Astrocyte (in vitro differentiated cells and primary cell): ENCODE measurements at regions not wholly inside any gene's neighbourhood (a gene's known extent, or its start where the extent isn't known, plus 50 kb on each side); places are given as distances from the start of the nearest gene placed in this dataset.
A peak's percentile ranks its signal among the peaks of the same experiment; 100 is the strongest.

ENCODE experiments used
- DNase-seq: peaks from one replicate; pipeline ENCODE4 v3.0.0-alpha.2; 2010; ENCODE audit warnings: low read depth
- FAIRE-seq: peaks from 2 replicates; lab custom pipeline; 2011; peaks lifted over from hg19 to GRCh38; lab: Jason Lieb, UNC
- H2AFZ ChIP-seq: 2 replicates; pipeline ENCODE4 v1.6.0; 2012; ENCODE audit warnings: low read depth, low read length, inconsistent platforms
- H3K27ac ChIP-seq: 2 replicates; pipeline ENCODE4 v1.5.1; 2011; ENCODE audit warnings: low read depth, low read length, inconsistent platforms
- H3K27me3 ChIP-seq: 2 replicates; pipeline ENCODE4 v1.6.0; 2011; ENCODE audit warnings: low read length, inconsistent platforms; ENCODE audit not compliant: insufficient read depth
- H3K36me3 ChIP-seq: 2 replicates; pipeline ENCODE4 v1.5.1; 2011; ENCODE audit warnings: low read length, inconsistent platforms; ENCODE audit not compliant: insufficient read depth
- H3K4me1 ChIP-seq: 2 replicates; pipeline ENCODE4 v1.5.1; 2011; ENCODE audit warnings: low read length, inconsistent platforms; ENCODE audit not compliant: insufficient read depth
- H3K4me2 ChIP-seq: 2 replicates; pipeline ENCODE4 v1.6.0; 2012; ENCODE audit warnings: low read length, inconsistent platforms
- H3K4me3 ChIP-seq: 2 replicates; pipeline ENCODE4 v1.5.1; 2011; ENCODE audit warnings: low read depth, mild to moderate bottlenecking, low read length, inconsistent platforms; ENCODE audit not compliant: insufficient read depth
- H3K79me2 ChIP-seq: 2 replicates; pipeline ENCODE4 v1.6.0; 2012; ENCODE audit warnings: mild to moderate bottlenecking, low read length, inconsistent platforms; ENCODE audit not compliant: insufficient read depth
- H3K9ac ChIP-seq: 2 replicates; pipeline ENCODE4 v1.6.0; 2012; ENCODE audit warnings: mild to moderate bottlenecking, low read length, inconsistent platforms
- H3K9me3 ChIP-seq: 2 replicates; pipeline ENCODE4 v1.5.1; 2012; ENCODE audit warnings: low read depth, mild to moderate bottlenecking, low read length, inconsistent platforms; ENCODE audit not compliant: insufficient read depth
- H4K20me1 ChIP-seq: 2 replicates; pipeline ENCODE4 v1.6.0; 2012; ENCODE audit warnings: low read length, inconsistent platforms; ENCODE audit not compliant: insufficient read depth
- H3K27ac Mint-ChIP-seq: one replicate; pipeline ENCODE4 v1.8.0; 2021; ENCODE audit warnings: mild to moderate bottlenecking, mixed read lengths; ENCODE audit not compliant: unreplicated experiment
- H3K27me3 Mint-ChIP-seq: one replicate; pipeline ENCODE4 v1.8.0; 2021; ENCODE audit warnings: low read depth, mixed read lengths; ENCODE audit not compliant: unreplicated experiment
- H3K36me3 Mint-ChIP-seq: one replicate; pipeline ENCODE4 v1.8.0; 2021; ENCODE audit warnings: low read depth, mixed read lengths; ENCODE audit not compliant: unreplicated experiment
- H3K4me1 Mint-ChIP-seq: one replicate; pipeline ENCODE4 v1.8.0; 2021; ENCODE audit warnings: low read depth, mixed read lengths; ENCODE audit not compliant: unreplicated experiment
- H3K4me3 Mint-ChIP-seq: one replicate; pipeline ENCODE4 v1.8.0; 2021; ENCODE audit warnings: mild to moderate bottlenecking, moderate library complexity, mixed read lengths; ENCODE audit not compliant: unreplicated experiment
- H3K9me3 Mint-ChIP-seq: one replicate; pipeline ENCODE4 v1.8.0; 2021; ENCODE audit warnings: mild to moderate bottlenecking, mixed read lengths; ENCODE audit not compliant: unreplicated experiment
- EZH2 ChIP-seq: IDR thresholded peaks from 2 replicates; pipeline ENCODE4 v1.6.1; 2012; ENCODE audit warnings: mild to moderate bottlenecking, low read length, inconsistent platforms; ENCODE audit not compliant: insufficient read depth
- TF ChIP-seq, protein P1 (sequence below): IDR thresholded peaks from 2 replicates; pipeline ENCODE4 v1.5.1; 2011; ENCODE audit warnings: low read depth, mild to moderate bottlenecking, inconsistent platforms, low read length, moderate library complexity; ENCODE audit not compliant: insufficient read depth

- no peak overlapping the region for H3K9ac ChIP-seq
- H3K36me3 ChIP-seq: no peaks in the 10 kb centered on the region
- FAIRE-seq: no peak
- H3K4me2 ChIP-seq: no peak overlapping the region
- H3K27ac ChIP-seq: no peak overlapping the region
- Mint-ChIP-seq H3K4me3 (no peak overlapping the region), H3K9me3 (no peaks in the 10 kb centered on the region), H3K4me1 (no peaks in the 10 kb centered on the region), H3K36me3 (no peaks in the 10 kb centered on the region), H3K27me3 (no peaks in the 10 kb centered on the region), H3K27ac (no peak overlapping the region)
- no peaks in the 10 kb centered on the region for H3K9me3 ChIP-seq
- TF ChIP-seq, protein P1, sequence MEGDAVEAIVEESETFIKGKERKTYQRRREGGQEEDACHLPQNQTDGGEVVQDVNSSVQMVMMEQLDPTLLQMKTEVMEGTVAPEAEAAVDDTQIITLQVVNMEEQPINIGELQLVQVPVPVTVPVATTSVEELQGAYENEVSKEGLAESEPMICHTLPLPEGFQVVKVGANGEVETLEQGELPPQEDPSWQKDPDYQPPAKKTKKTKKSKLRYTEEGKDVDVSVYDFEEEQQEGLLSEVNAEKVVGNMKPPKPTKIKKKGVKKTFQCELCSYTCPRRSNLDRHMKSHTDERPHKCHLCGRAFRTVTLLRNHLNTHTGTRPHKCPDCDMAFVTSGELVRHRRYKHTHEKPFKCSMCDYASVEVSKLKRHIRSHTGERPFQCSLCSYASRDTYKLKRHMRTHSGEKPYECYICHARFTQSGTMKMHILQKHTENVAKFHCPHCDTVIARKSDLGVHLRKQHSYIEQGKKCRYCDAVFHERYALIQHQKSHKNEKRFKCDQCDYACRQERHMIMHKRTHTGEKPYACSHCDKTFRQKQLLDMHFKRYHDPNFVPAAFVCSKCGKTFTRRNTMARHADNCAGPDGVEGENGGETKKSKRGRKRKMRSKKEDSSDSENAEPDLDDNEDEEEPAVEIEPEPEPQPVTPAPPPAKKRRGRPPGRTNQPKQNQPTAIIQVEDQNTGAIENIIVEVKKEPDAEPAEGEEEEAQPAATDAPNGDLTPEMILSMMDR: no peak
- no peak for TF ChIP-seq EZH2
- H4K20me1 ChIP-seq: no peaks in the 10 kb centered on the region
- no peaks in the 10 kb centered on the region for H3K27me3 ChIP-seq
- H3K4me1 ChIP-seq: no peaks in the 10 kb centered on the region
- no peak overlapping the region for H3K4me3 ChIP-seq
- H2AFZ ChIP-seq: no peak overlapping the region
- no peak for DNase-seq
- H3K79me2 ChIP-seq: no peaks in the 10 kb centered on the region
These were observed 53.5 kb upstream of the PUDP start for GRCh38 chrX:7201496-7201895.

GRCh38 chrX:7198499-7198898 is 50.5 kb upstream of the PUDP start:
- no peak overlapping the region for H3K9ac ChIP-seq
- no peak overlapping the region for H3K27ac Mint-ChIP-seq
- H3K9me3 Mint-ChIP-seq: no peaks in the 10 kb centered on the region

More at GRCh38 chrX:7198499-7198898, 50.5 kb upstream of the PUDP start:
- no peak overlapping the region for H3K4me2 ChIP-seq
- no peaks in the 10 kb centered on the region for H3K9me3 ChIP-seq
- no peak overlapping the region for H3K4me3 ChIP-seq
- no peaks in the 10 kb centered on the region for H3K79me2 ChIP-seq
- Mint-ChIP-seq H3K27me3 (no peaks in the 10 kb centered on the region), H3K36me3 (no peaks in the 10 kb centered on the region), H3K4me1 (no peaks in the 10 kb centered on the region), H3K4me3 (no peak overlapping the region)
- no peak overlapping the region for H2AFZ ChIP-seq
- H3K36me3 ChIP-seq: no peaks in the 10 kb centered on the region
- no peaks in the 10 kb centered on the region for H4K20me1 ChIP-seq
- TF ChIP-seq, protein P1: no peak
- no peak for TF ChIP-seq EZH2
- no peaks in the 10 kb centered on the region for H3K27me3 ChIP-seq
- no peak overlapping the region for H3K27ac ChIP-seq
- no peaks in the 10 kb centered on the region for H3K4me1 ChIP-seq
- peak; percentile 37 for FAIRE-seq
- no peak for DNase-seq
